ENCODE measurements at regions not wholly inside any gene's neighbourhood (a gene's known extent, or its start where the extent isn't known, plus 50 kb on each side); places are given as distances from the start of the nearest gene placed in this dataset.

DNA sequence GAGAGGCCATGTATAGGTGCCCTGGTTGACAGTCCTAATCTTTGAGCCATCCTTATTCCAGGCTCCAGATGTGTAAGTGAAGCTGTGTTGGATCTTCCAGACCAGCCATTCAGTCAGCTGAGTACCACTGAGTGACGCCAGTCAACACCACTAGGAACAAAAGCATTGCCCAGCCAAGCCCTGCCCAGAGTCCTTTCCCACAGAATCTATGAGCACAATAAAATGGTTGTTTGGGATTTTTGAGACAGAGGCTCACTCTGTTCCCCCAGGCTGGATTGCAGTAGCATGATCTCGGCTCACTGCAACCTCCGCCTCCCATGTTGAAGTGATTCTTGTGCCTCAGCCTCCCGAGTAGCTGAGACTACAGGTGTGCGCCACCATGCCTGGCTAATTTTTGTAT lies 262.5 kb downstream of the BCOR start:
- no peak overlapping the region for H4K91ac ChIP-seq (ENCODE audit: insufficient read depth, low read depth, low read length)
- no TSS peak for BruUV-seq (replicated peaks)
- H4K5ac ChIP-seq (ENCODE audit: low read depth, low read length) = no peak overlapping the region
- H3K27ac ChIP-seq (ENCODE audit: insufficient read depth, low read length) = no peak overlapping the region
- no peak overlapping the region for H3K4me3 ChIP-seq (ENCODE audit: insufficient read depth, low read depth, low read length)
- no peak overlapping the region for H3K4me2 ChIP-seq (ENCODE audit: low read depth, low read length)
- H2BK120ac ChIP-seq (ENCODE audit: low read depth, low read length) = no peak overlapping the region
- H3K27me3 ChIP-seq (ENCODE audit: control insufficient read depth, insufficient read depth, low read length) = peaks cover 41% of the 10 kb centered on the region
- POLR2A ChIA-PET (ENCODE audit: unreplicated experiment) = no interaction called here
- H2BK20ac ChIP-seq (ENCODE audit: low read depth, low read length) = no peak overlapping the region
- ATAC-seq (ENCODE audit: low read depth) = no peak
- H3K4me1 ChIP-seq (ENCODE audit: control insufficient read depth, insufficient read depth, low read length) = no peaks in the 10 kb centered on the region
- TF ChIP-seq, protein P1, sequence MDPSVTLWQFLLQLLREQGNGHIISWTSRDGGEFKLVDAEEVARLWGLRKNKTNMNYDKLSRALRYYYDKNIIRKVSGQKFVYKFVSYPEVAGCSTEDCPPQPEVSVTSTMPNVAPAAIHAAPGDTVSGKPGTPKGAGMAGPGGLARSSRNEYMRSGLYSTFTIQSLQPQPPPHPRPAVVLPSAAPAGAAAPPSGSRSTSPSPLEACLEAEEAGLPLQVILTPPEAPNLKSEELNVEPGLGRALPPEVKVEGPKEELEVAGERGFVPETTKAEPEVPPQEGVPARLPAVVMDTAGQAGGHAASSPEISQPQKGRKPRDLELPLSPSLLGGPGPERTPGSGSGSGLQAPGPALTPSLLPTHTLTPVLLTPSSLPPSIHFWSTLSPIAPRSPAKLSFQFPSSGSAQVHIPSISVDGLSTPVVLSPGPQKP (IDR thresholded peaks at IDR 0.05; ENCODE audit: borderline replicate concordance, low read depth, low read length) = no peak
- TF ChIP-seq FOS (IDR thresholded peaks at IDR 0.05; ENCODE audit: low read depth, low read length) = no peak
- no peak overlapping the region for H2BK15ac ChIP-seq (ENCODE audit: low read depth, low read length)
- H3K79me1 ChIP-seq (ENCODE audit: low read depth in 1 of 2, low read length in 2 of 2) = no peaks in the 10 kb centered on the region
- no peaks in the 10 kb centered on the region for H3K9me3 ChIP-seq (ENCODE audit: control insufficient read depth, insufficient read depth, low read length)
- H3K36me3 ChIP-seq (ENCODE audit: control insufficient read depth, insufficient read depth, low read length) = no peaks in the 10 kb centered on the region
- dilution Hi-C loops (cut with HindIII; ENCODE audit: low sequenced_read_pairs, unreplicated experiment) = no loop called here
- no peaks in the 10 kb centered on the region for H4K20me1 ChIP-seq (ENCODE audit: insufficient read depth, low read length)
- no peak overlapping the region for H3K9ac ChIP-seq (ENCODE audit: low read depth, low read length)
- 50% methylated on average over 1 of the region's 5 CpGs; no CpG with 5 or more reads in 1 of the 2 experiments for WGBS, 2 experiments (ENCODE audit: extremely low coverage in 2 of 2, insufficient read length in 1 of 2)
- in situ Hi-C loops (cut with MboI; ENCODE audit: low sequenced_read_pairs) = no loop called here
- no peak overlapping the region for H3K56ac ChIP-seq (ENCODE audit: extremely low read depth, insufficient read depth, low read length)
- intact Hi-C loops (cut with micrococcal nuclease) = no loop called here
- no peak overlapping the region for H2AK9ac ChIP-seq (replicated peaks; ENCODE audit: low read depth, low read length, poor library complexity)
- H3K18ac ChIP-seq (ENCODE audit: low read depth, low read length) = no peak overlapping the region
- no peak overlapping the region for H3K14ac ChIP-seq (replicated peaks; ENCODE audit: low read depth, low read length)
- H3K9me1 ChIP-seq (ENCODE audit: insufficient read depth, low read length) = no peaks in the 10 kb centered on the region
- no peak overlapping the region for H3K23ac ChIP-seq (ENCODE audit: low read depth, low read length)
- no peak overlapping the region for H2AK5ac ChIP-seq (ENCODE audit: low read depth, low read length)
- CTCF ChIA-PET = no interaction called here
- H4K8ac ChIP-seq (ENCODE audit: low read depth in 2 of 2, low read length in 2 of 2) = no peak overlapping the region
- no peak overlapping the region for H3K4ac ChIP-seq (ENCODE audit: low read depth, low read length)
- no peak overlapping the region for H2AFZ ChIP-seq (replicated peaks; ENCODE audit: low read length, poor library complexity)
- no peak for DNase-seq
- no peak overlapping the region for H2BK5ac ChIP-seq (ENCODE audit: low read depth, low read length, poor library complexity, severe bottlenecking)

Measured in IMR-90 (cell line).